ENCODE measurements at regions not wholly inside any gene's neighbourhood (a gene's known extent, or its start where the extent isn't known, plus 50 kb on each side); places are given as distances from the start of the nearest gene placed in this dataset.
A peak's percentile ranks its signal among the peaks of the same experiment; 100 is the strongest.

DNA sequence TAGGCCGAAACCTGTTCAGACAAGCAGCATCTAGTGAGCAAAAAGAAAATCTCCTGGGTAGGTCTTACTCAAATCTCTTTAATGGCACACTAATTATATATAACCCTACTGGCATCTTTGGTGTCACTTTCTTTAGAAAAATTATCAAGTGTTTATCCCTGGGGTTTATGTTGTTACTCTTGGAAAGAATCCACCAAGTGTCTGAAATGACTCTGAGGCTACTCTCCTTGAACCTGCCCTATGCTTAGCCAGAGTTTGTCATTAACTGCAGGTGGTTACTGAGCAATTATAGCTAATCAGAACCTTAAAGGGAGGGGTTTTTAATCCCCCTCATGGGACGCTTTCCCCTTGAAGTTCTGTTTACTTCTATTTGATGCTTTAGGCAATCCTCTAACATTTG is 381.9 kb downstream of the PLK2 start:
- ATAC-seq: peak; percentile 62; the same call in 1 of the 2 replicates

DNA sequence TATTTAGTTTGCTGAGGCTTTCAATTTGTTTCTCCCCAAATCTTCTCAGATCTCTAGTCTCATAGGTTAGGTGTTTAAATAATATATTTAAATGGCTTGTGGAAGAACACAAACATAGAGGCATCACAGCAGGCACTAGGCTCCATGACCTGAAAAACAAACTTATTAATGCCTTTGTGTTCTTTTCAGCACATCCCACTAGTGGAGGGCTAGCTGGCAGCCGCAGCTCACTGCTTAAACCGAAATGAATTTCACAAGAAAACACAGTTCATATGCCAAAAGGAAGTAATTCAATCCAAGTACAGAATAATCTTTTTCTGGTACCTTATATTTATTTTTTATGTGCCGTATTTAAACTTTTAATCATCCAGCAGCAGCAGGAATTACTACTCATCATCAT is 382.5 kb downstream of the PLK2 start:
- H3K9me3 ChIP-seq (ENCODE audit: control insufficient read depth, insufficient read depth, low read depth, low read length): no peaks in the 10 kb centered on the region
- peaks cover 68% of the 10 kb centered on the region for H3K4me1 ChIP-seq (ENCODE audit: control insufficient read depth, insufficient read depth, low read length)
- ATAC-seq (0 out of 2 replicates have a peak, but pooled peaks have one; percentile 51), DNase-seq (ENCODE audit: low read depth, low spot score) (no peak)
- intact Hi-C loops (cut with micrococcal nuclease; ENCODE audit: unreplicated experiment): loop anchor here (5.0 to 10.0 kb wide), 4 partner anchors 107 to 370 kb away; no protein-coding TSS in a partner anchor
- no peaks in the 10 kb centered on the region for H3K36me3 ChIP-seq (ENCODE audit: control insufficient read depth, insufficient read depth, low read length)
- POLR2A ChIA-PET: no interaction called here
- TF ChIP-seq, protein P1, sequence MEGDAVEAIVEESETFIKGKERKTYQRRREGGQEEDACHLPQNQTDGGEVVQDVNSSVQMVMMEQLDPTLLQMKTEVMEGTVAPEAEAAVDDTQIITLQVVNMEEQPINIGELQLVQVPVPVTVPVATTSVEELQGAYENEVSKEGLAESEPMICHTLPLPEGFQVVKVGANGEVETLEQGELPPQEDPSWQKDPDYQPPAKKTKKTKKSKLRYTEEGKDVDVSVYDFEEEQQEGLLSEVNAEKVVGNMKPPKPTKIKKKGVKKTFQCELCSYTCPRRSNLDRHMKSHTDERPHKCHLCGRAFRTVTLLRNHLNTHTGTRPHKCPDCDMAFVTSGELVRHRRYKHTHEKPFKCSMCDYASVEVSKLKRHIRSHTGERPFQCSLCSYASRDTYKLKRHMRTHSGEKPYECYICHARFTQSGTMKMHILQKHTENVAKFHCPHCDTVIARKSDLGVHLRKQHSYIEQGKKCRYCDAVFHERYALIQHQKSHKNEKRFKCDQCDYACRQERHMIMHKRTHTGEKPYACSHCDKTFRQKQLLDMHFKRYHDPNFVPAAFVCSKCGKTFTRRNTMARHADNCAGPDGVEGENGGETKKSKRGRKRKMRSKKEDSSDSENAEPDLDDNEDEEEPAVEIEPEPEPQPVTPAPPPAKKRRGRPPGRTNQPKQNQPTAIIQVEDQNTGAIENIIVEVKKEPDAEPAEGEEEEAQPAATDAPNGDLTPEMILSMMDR (IDR thresholded peaks at IDR 0.05): no peak
- TF ChIP-seq, protein P2, sequence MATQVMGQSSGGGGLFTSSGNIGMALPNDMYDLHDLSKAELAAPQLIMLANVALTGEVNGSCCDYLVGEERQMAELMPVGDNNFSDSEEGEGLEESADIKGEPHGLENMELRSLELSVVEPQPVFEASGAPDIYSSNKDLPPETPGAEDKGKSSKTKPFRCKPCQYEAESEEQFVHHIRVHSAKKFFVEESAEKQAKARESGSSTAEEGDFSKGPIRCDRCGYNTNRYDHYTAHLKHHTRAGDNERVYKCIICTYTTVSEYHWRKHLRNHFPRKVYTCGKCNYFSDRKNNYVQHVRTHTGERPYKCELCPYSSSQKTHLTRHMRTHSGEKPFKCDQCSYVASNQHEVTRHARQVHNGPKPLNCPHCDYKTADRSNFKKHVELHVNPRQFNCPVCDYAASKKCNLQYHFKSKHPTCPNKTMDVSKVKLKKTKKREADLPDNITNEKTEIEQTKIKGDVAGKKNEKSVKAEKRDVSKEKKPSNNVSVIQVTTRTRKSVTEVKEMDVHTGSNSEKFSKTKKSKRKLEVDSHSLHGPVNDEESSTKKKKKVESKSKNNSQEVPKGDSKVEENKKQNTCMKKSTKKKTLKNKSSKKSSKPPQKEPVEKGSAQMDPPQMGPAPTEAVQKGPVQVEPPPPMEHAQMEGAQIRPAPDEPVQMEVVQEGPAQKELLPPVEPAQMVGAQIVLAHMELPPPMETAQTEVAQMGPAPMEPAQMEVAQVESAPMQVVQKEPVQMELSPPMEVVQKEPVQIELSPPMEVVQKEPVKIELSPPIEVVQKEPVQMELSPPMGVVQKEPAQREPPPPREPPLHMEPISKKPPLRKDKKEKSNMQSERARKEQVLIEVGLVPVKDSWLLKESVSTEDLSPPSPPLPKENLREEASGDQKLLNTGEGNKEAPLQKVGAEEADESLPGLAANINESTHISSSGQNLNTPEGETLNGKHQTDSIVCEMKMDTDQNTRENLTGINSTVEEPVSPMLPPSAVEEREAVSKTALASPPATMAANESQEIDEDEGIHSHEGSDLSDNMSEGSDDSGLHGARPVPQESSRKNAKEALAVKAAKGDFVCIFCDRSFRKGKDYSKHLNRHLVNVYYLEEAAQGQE (IDR thresholded peaks at IDR 0.05; ENCODE audit: insufficient read depth in 1 of 2, low read depth in 2 of 2, low read length in 1 of 2): no peak
- TF ChIP-seq SIN3A (IDR thresholded peaks at IDR 0.05; ENCODE audit: borderline replicate concordance, insufficient read depth, low read depth, low read length) (no peak), POLR2AphosphoS5 (IDR thresholded peaks at IDR 0.05; ENCODE audit: low read depth, low read length) (no peak), TCF7L2 (IDR thresholded peaks at IDR 0.05; ENCODE audit: low read depth, low read length) (no peak)
- no peaks in the 10 kb centered on the region for H3K27me3 ChIP-seq (ENCODE audit: control insufficient read depth, insufficient read depth, low read length)
- CTCF ChIA-PET: no interaction called here
- BruUV-seq (replicated peaks): no TSS peak
- no peak overlapping the region for H3K4me3 ChIP-seq (ENCODE audit: low read depth in 2 of 2, low read length in 2 of 2)
- H3K27ac ChIP-seq (ENCODE audit: low read length): peak overlapping the region; percentile 90
- in situ Hi-C loops (cut with HindIII; ENCODE audit: low pct_unique_long_range_greater_than_20kb, low sequenced_read_pairs): no loop called here

More for the DNA sequence above, 381.9 kb downstream of the PLK2 start:
- no TSS peak for BruUV-seq (replicated peaks)
- Histone ChIP-seq H3K9me3 (ENCODE audit: control insufficient read depth, insufficient read depth, low read depth, low read length) (no peaks in the 10 kb centered on the region), H3K36me3 (ENCODE audit: control insufficient read depth, insufficient read depth, low read length) (no peaks in the 10 kb centered on the region), H3K4me3 (ENCODE audit: low read depth in 2 of 2, low read length in 2 of 2) (no peak overlapping the region), H3K27me3 (ENCODE audit: control insufficient read depth, insufficient read depth, low read length) (no peaks in the 10 kb centered on the region), H3K27ac (ENCODE audit: low read length) (peak overlapping the region; percentile 90), H3K4me1 (ENCODE audit: control insufficient read depth, insufficient read depth, low read length) (peaks cover 63% of the 10 kb centered on the region)
- intact Hi-C loops (cut with micrococcal nuclease; ENCODE audit: unreplicated experiment): loop anchor here (5.0 to 10.0 kb wide), 4 partner anchors 107 to 369 kb away; no protein-coding TSS in a partner anchor
- POLR2A ChIA-PET: no interaction called here
- CTCF ChIA-PET: no interaction called here
- TF ChIP-seq POLR2AphosphoS5 (IDR thresholded peaks at IDR 0.05; ENCODE audit: low read depth, low read length): peak; percentile 48; the same call in 1 of the 2 replicates
- TF ChIP-seq TCF7L2 (IDR thresholded peaks at IDR 0.05; ENCODE audit: low read depth, low read length): peak; percentile 76; the same call in 1 of the 2 replicates
- TF ChIP-seq, protein P2 (IDR thresholded peaks at IDR 0.05; ENCODE audit: insufficient read depth in 1 of 2, low read depth in 2 of 2, low read length in 1 of 2): no peak
- no peak for DNase-seq (ENCODE audit: low read depth, low spot score)
- in situ Hi-C loops (cut with HindIII; ENCODE audit: low pct_unique_long_range_greater_than_20kb, low sequenced_read_pairs): no loop called here

Measured in Panc1 (cell line).